GM08714 (cell line): ENCODE measurements at regions not wholly inside any gene's neighbourhood (a gene's known extent, or its start where the extent isn't known, plus 50 kb on each side); places are given as distances from the start of the nearest gene placed in this dataset.

ENCODE experiments used
- H3K4me3 ChIP-seq: fragments of 200-500 bp; sonication (Bioruptor generic); 2 replicates; pipeline ENCODE4 v1.5.1; 2014; ENCODE audit warnings: mild to moderate bottlenecking, low read length, inconsistent platforms
- ZNF274 ChIP-seq: IDR thresholded peaks from 2 replicates; pipeline ENCODE4 v1.6.1; 2012; ENCODE audit warnings: mild to moderate bottlenecking, low read depth, low read length

GRCh38 chr15:94683902-94684301 lies 452.5 kb downstream of the MCTP2 start:
- no peak overlapping the region for H3K4me3 ChIP-seq
- no peak for TF ChIP-seq ZNF274

- H3K4me3 ChIP-seq = no peak overlapping the region
- no peak for TF ChIP-seq ZNF274
These were observed 459.8 kb downstream of the MCTP2 start for GRCh38 chr15:94691169-94691568.

GRCh38 chr15:94692710-94693109 lies 461.3 kb downstream of the MCTP2 start:
- no peak for TF ChIP-seq ZNF274
- no peak overlapping the region for H3K4me3 ChIP-seq

- no peak overlapping the region for H3K4me3 ChIP-seq
These were observed 468.9 kb downstream of the MCTP2 start for GRCh38 chr15:94700211-94700610.

GRCh38 chr15:94701281-94701985 lies 470.1 kb downstream of the MCTP2 start:
- no peak for TF ChIP-seq ZNF274
- no peak overlapping the region for H3K4me3 ChIP-seq

More at GRCh38 chr15:94700211-94700610, 468.9 kb downstream of the MCTP2 start:
- TF ChIP-seq ZNF274 = no peak

GRCh38 chr15:94703596-94703995 lies 472.2 kb downstream of the MCTP2 start:
- no peak overlapping the region for H3K4me3 ChIP-seq
- TF ChIP-seq ZNF274 = no peak

- H3K4me3 ChIP-seq = no peak overlapping the region
- no peak for TF ChIP-seq ZNF274
These were observed 473.1 kb downstream of the MCTP2 start for GRCh38 chr15:94704421-94704820.

- H3K4me3 ChIP-seq = no peak overlapping the region
- TF ChIP-seq ZNF274 = no peak
These were observed 473.6 kb downstream of the MCTP2 start for GRCh38 chr15:94704946-94705345.

- TF ChIP-seq ZNF274 = no peak
These were observed 478.0 kb downstream of the MCTP2 start for GRCh38 chr15:94709319-94709718.

GRCh38 chr15:94722024-94722636 lies 490.8 kb downstream of the MCTP2 start:
- no peak overlapping the region for H3K4me3 ChIP-seq
- no peak for TF ChIP-seq ZNF274

More at GRCh38 chr15:94709319-94709718, 478.0 kb downstream of the MCTP2 start:
- no peak overlapping the region for H3K4me3 ChIP-seq

- no peak for TF ChIP-seq ZNF274
- H3K4me3 ChIP-seq = no peak overlapping the region
These were observed 492.4 kb downstream of the MCTP2 start for GRCh38 chr15:94723801-94724200.

- H3K4me3 ChIP-seq = no peak overlapping the region
- no peak for TF ChIP-seq ZNF274
These were observed 499.9 kb downstream of the MCTP2 start for GRCh38 chr15:94731286-94731685.

- no peak for TF ChIP-seq ZNF274
- H3K4me3 ChIP-seq = no peak overlapping the region
These were observed 503.1 kb downstream of the MCTP2 start for GRCh38 chr15:94734460-94734859.

GRCh38 chr15:94736236-94736635 lies 504.9 kb downstream of the MCTP2 start:
- TF ChIP-seq ZNF274 = no peak
- no peak overlapping the region for H3K4me3 ChIP-seq

- no peak for TF ChIP-seq ZNF274
- H3K4me3 ChIP-seq = no peak overlapping the region
These were observed 508.3 kb downstream of the MCTP2 start for GRCh38 chr15:94739639-94740038.
